H1 (cell line): ENCODE measurements at regions not wholly inside any gene's neighbourhood (a gene's known extent, or its start where the extent isn't known, plus 50 kb on each side); places are given as distances from the start of the nearest gene placed in this dataset.
A peak's percentile ranks its signal among the peaks of the same experiment; 100 is the strongest.

Source experiments
- CTCF ChIA-PET: fragments of 300-600 bp; sonication (Branson Sonifier 250); formaldehyde crosslinking; loops from one replicate; lab custom pipeline; 2021; ENCODE audit not compliant: partially characterized antibody; lab: Charles Lee
- POLR2A ChIA-PET: fragments of 300-600 bp; sonication (Branson Sonifier 250); formaldehyde crosslinking; loops from one replicate; lab custom pipeline; 2021; ENCODE audit warnings: inconsistent platforms; ENCODE audit not compliant: partially characterized antibody; lab: Charles Lee
- DNase-seq, 2 experiments: peaks; one replicate each; pipeline versions ENCODE4 v3.0.0 to v3.0.0-alpha.2; 2010 to 2022; ENCODE audit warnings: low spot score in 2 of 2, low read depth in 1 of 2, mixed read lengths in 1 of 2
- FAIRE-seq: peaks from 2 replicates; lab custom pipeline; 2011; peaks lifted over from hg19 to GRCh38; lab: Jason Lieb, UNC
- H2AFZ ChIP-seq: 2 replicates; pipeline ENCODE4 v1.8.1; 2012; ENCODE audit warnings: low read length, inconsistent platforms
- H2AK5ac ChIP-seq: 2 replicates; pipeline ENCODE4 v1.6.1; 2013; ENCODE audit warnings: low read depth, low read length
- H2BK120ac ChIP-seq: replicated peaks from 2 replicates; pipeline ENCODE3; 2013; ENCODE audit warnings: low read depth, low read length, inconsistent platforms
- H2BK12ac ChIP-seq: 2 replicates; pipeline ENCODE4 v1.6.1; 2013; ENCODE audit warnings: low read depth, low read length
- H2BK15ac ChIP-seq: 2 replicates; pipeline ENCODE4 v1.6.1; 2013; ENCODE audit warnings: low read length
- H2BK20ac ChIP-seq: 2 replicates; pipeline ENCODE4 v1.6.1; 2013; ENCODE audit warnings: low read length
- H2BK5ac ChIP-seq: 2 replicates; pipeline ENCODE4 v1.6.1; 2013; ENCODE audit warnings: low read depth, low read length
- H3K14ac ChIP-seq: 2 replicates; pipeline ENCODE4 v1.6.1; 2013; ENCODE audit warnings: inconsistent platforms; ENCODE audit not compliant: insufficient read length
- H3K18ac ChIP-seq: 2 replicates; pipeline ENCODE4 v1.6.1; 2013; ENCODE audit warnings: low read length; ENCODE audit errors: extremely low read depth
- H3K23ac ChIP-seq: 2 replicates; pipeline ENCODE4 v1.6.1; 2013; ENCODE audit warnings: inconsistent platforms; ENCODE audit not compliant: insufficient read length
- H3K23me2 ChIP-seq: 2 replicates; pipeline ENCODE4 v1.6.1; 2013; ENCODE audit warnings: low read depth, low read length
- H3K27ac ChIP-seq: 2 replicates; pipeline ENCODE4 v1.6.1; 2011; ENCODE audit warnings: low read depth, low read length, inconsistent platforms
- H3K27me3 ChIP-seq, 4 experiments: replicated peaks in 1 of 4; 1 replicate in 1 of 4; 2 replicates in 3 of 4; pipeline versions ENCODE4 v1.6.1 to v1.8.1; 2011 to 2013; ENCODE audit warnings: low read length in 3 of 4, mild to moderate bottlenecking in 3 of 4, inconsistent platforms in 2 of 4, mixed read lengths in 2 of 4, moderate library complexity in 1 of 4; ENCODE audit not compliant: control insufficient read depth in 3 of 4, insufficient read depth in 3 of 4; ENCODE audit errors: extremely low read depth in 1 of 4
- H3K36me3 ChIP-seq, 4 experiments: 2 replicates each; pipeline versions ENCODE4 v1.6.1 to v1.8.1; 2011 to 2013; ENCODE audit warnings: mild to moderate bottlenecking in 4 of 4, low read length in 3 of 4, moderate library complexity in 2 of 4, control low read depth in 1 of 4, inconsistent platforms in 1 of 4; ENCODE audit not compliant: insufficient read depth in 4 of 4, control insufficient read depth in 2 of 4
- H3K4ac ChIP-seq: replicated peaks from 2 replicates; pipeline ENCODE3; 2013; ENCODE audit warnings: low read length, low read depth, mixed read lengths, inconsistent platforms; ENCODE audit not compliant: insufficient read length
- H3K4me1 ChIP-seq, 4 experiments: replicated peaks in 1 of 4; 1 replicate in 1 of 4; 2 replicates in 3 of 4; pipeline versions ENCODE4 v1.6.1 to v1.8.1; 2011 to 2013; ENCODE audit warnings: low read length in 3 of 4, inconsistent platforms in 2 of 4, mixed read lengths in 1 of 4; ENCODE audit not compliant: insufficient read depth in 4 of 4, control insufficient read depth in 3 of 4
- H3K4me2 ChIP-seq, 2 experiments: 2 replicates each; pipeline versions ENCODE4 v1.6.1 to v1.8.1; 2011 to 2013; ENCODE audit warnings: low read depth in 2 of 2, low read length in 2 of 2, control low read depth in 1 of 2, inconsistent platforms in 1 of 2, mild to moderate bottlenecking in 1 of 2; ENCODE audit not compliant: insufficient read depth in 1 of 2
- H3K4me3 ChIP-seq, 4 experiments: fragments of 200-600, 300-600 bp in 1 of 4; sonication (generic), shearing (Covaris generic), sonication (Bioruptor Twin) in 1 of 4; 2 replicates each; pipeline versions ENCODE4 v1.5.1 to v1.8.1; 2011 to 2016; ENCODE audit warnings: low read length in 4 of 4, low read depth in 3 of 4, control low read depth in 2 of 4, inconsistent platforms in 2 of 4, mild to moderate bottlenecking in 2 of 4, mixed read lengths in 1 of 4, moderate library complexity in 1 of 4; ENCODE audit not compliant: insufficient read depth in 2 of 4; ENCODE audit errors: extremely low read depth in 1 of 4
- H3K56ac ChIP-seq: replicated peaks from 2 replicates; pipeline ENCODE3; 2013; ENCODE audit warnings: low read depth, mild to moderate bottlenecking, mixed read lengths, low read length, inconsistent platforms; ENCODE audit not compliant: insufficient read length
- H3K79me1 ChIP-seq: 2 replicates; pipeline ENCODE4 v1.6.1; 2013; ENCODE audit warnings: low read depth, low read length, control low read depth
- H3K79me2 ChIP-seq, 2 experiments: 2 replicates each; pipeline versions ENCODE4 v1.6.1 to v1.8.1; 2012 to 2013; ENCODE audit warnings: low read length in 2 of 2, mild to moderate bottlenecking in 2 of 2, inconsistent platforms in 1 of 2; ENCODE audit not compliant: insufficient read depth in 2 of 2, control insufficient read depth in 1 of 2
- H3K9ac ChIP-seq, 4 experiments: replicated peaks in 1 of 4; 1 replicate in 1 of 4; 2 replicates in 3 of 4; pipeline versions ENCODE4 v1.6.1 to v1.8.1; 2011 to 2013; ENCODE audit warnings: low read depth in 3 of 4, low read length in 3 of 4, control low read depth in 2 of 4, mild to moderate bottlenecking in 2 of 4, moderate library complexity in 2 of 4, inconsistent platforms in 1 of 4; ENCODE audit errors: extremely low read depth in 1 of 4
- H3K9me3 ChIP-seq, 2 experiments: 2 replicates each; pipeline versions ENCODE4 v1.6.1 to v1.8.1; 2012 to 2013; ENCODE audit warnings: mild to moderate bottlenecking in 2 of 2, moderate library complexity in 2 of 2, control low read depth in 1 of 2, inconsistent platforms in 1 of 2, low read depth in 1 of 2, low read length in 1 of 2, mixed read lengths in 1 of 2; ENCODE audit not compliant: insufficient read depth in 2 of 2
- H4K20me1 ChIP-seq, 2 experiments: replicated peaks in 1 of 2; 2 replicates each; pipeline versions ENCODE3 to v1.8.1; 2011 to 2013; ENCODE audit warnings: inconsistent platforms in 2 of 2, low read length in 2 of 2, mild to moderate bottlenecking in 1 of 2; ENCODE audit not compliant: insufficient read depth in 2 of 2, control insufficient read depth in 1 of 2
- H4K5ac ChIP-seq: 2 replicates; pipeline ENCODE4 v1.6.1; 2013; ENCODE audit warnings: low read length, low read depth, mixed read lengths, inconsistent platforms; ENCODE audit not compliant: insufficient read length
- H4K8ac ChIP-seq: 2 replicates; pipeline ENCODE4 v1.8.0; 2013; ENCODE audit warnings: mild to moderate bottlenecking, moderate library complexity, low read length, inconsistent platforms; ENCODE audit not compliant: insufficient read depth; ENCODE audit errors: extremely low read depth
- H4K91ac ChIP-seq: replicated peaks from 2 replicates; pipeline ENCODE3; 2013; ENCODE audit warnings: low read length, mixed read lengths, inconsistent platforms; ENCODE audit not compliant: insufficient read length
- TAF1 ChIP-seq: IDR thresholded peaks from 2 replicates; pipeline ENCODE4 v1.6.1; 2011; ENCODE audit warnings: mild to moderate bottlenecking, low read depth, low read length
- WGBS, 2 experiments: shearing (Covaris generic) in 1 of 2; methylation state at CpG; one replicate each; pipeline versions ENCODE4 v1.1.6 to v1.1.7; 2013 to 2015; ENCODE audit warnings: low lambda C conversion rate in 2 of 2, mixed read lengths in 2 of 2, inconsistent platforms in 1 of 2, low coverage in 1 of 2, missing lambda C conversion rate in 1 of 2; ENCODE audit not compliant: insufficient replicate concordance in 2 of 2, insufficient coverage in 1 of 2, insufficient read length in 1 of 2; ENCODE audit errors: extremely low coverage in 1 of 2, missing lambda C conversion rate in 1 of 2; 5-methylcytosine and 5-hydroxymethylcytosine counted together
- TF ChIP-seq, protein P1 (sequence below): IDR thresholded peaks from 2 replicates; pipeline ENCODE4 v1.6.1; 2012; ENCODE audit warnings: inconsistent platforms
- TF ChIP-seq, protein P2 (sequence below): IDR thresholded peaks from 2 replicates; pipeline ENCODE4 v1.6.1; 2011; ENCODE audit warnings: low read length, improper control_type of control experiment

DNA sequence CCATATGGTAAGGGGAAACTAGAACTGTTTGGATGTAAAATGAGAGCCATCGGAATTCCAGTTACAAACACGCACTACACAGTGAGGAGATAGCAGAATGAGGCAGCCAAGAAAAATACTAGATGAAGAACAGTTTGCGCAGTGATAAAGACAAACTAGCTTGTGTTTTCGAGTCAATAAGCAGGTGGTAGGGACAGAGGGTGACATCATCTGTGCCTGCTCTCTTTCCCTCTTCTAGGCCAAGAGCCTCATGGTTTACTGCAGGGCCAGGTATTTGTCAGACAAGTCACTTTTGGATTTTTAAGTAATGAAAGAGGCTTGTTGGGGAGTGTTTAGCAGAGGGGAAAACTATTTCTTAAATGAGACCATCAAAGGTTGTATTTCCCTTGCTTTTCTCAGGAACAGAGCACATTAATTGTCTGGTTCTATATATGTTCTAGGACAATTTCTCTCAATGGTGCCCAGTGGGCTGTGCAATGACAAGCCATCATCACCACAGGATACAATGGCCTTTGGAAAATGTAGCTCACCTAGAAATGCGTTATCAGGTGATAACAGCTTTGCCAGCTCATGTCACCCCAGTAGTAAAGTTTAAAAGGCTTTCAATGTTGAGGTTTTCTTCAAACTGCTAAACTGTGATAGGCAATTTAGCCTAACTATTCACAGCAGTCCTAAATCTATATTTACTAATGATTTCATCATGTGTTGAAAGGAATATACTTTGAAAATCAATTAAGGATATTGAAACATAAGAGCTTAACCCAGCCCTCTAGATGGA, 1210.3 kb upstream of the ZEB2 start:
- no peak overlapping the region for H4K5ac ChIP-seq
- H3K9me3 ChIP-seq, result no peaks in the 10 kb centered on the region
- no peak overlapping the region for H3K18ac ChIP-seq
- H2BK20ac ChIP-seq, result no peak overlapping the region
- no peaks in the 10 kb centered on the region for H3K36me3 ChIP-seq
- H3K4me3 ChIP-seq, result no peak overlapping the region
- H3K56ac ChIP-seq, result no peak overlapping the region
- H3K27me3 ChIP-seq, result no peaks in the 10 kb centered on the region
- WGBS, 2 experiments, result 95% methylated on average over 5 of the region's 5 CpGs; no CpG with 5 or more reads in 1 of the 2 experiments
- no peak overlapping the region for H3K27ac ChIP-seq
- no peaks in the 10 kb centered on the region for H3K23me2 ChIP-seq
- H4K8ac ChIP-seq, result no peak overlapping the region
- no peak overlapping the region for H3K14ac ChIP-seq
- no peak overlapping the region for H3K4me2 ChIP-seq
- H2BK120ac ChIP-seq, result no peak overlapping the region
- no peak for FAIRE-seq
- CTCF ChIA-PET, result interaction anchor here (0.6 to 0.9 kb wide), 2 partner anchors 23 to 957 kb away, joined by 3 read pairs; no protein-coding TSS in a partner anchor
- no peak for TF ChIP-seq TAF1
- TF ChIP-seq, protein P1, sequence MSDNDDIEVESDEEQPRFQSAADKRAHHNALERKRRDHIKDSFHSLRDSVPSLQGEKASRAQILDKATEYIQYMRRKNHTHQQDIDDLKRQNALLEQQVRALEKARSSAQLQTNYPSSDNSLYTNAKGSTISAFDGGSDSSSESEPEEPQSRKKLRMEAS, result no peak
- TF ChIP-seq, protein P2, sequence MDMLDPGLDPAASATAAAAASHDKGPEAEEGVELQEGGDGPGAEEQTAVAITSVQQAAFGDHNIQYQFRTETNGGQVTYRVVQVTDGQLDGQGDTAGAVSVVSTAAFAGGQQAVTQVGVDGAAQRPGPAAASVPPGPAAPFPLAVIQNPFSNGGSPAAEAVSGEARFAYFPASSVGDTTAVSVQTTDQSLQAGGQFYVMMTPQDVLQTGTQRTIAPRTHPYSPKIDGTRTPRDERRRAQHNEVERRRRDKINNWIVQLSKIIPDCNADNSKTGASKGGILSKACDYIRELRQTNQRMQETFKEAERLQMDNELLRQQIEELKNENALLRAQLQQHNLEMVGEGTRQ, result no peak
- TF ChIP-seq, all 59 proteins: peak for 0
- DNase-seq, result no peak
- no peaks in the 10 kb centered on the region for H3K79me2 ChIP-seq
- H2BK5ac ChIP-seq, result no peak overlapping the region
- H2BK12ac ChIP-seq, result no peak overlapping the region
- 0 out of 2 replicates have a peak overlapping the region, but pooled peaks have one; percentile 76 for H2AFZ ChIP-seq
- POLR2A ChIA-PET, result interaction anchor here (0.6 kb wide), 1 partner anchor 10 kb away, joined by 3 read pairs; no protein-coding TSS in a partner anchor
- H4K20me1 ChIP-seq, result no peaks in the 10 kb centered on the region
- no peak overlapping the region for H3K23ac ChIP-seq
- no peak overlapping the region for H3K9ac ChIP-seq
- no peak overlapping the region for H4K91ac ChIP-seq
- H2BK15ac ChIP-seq, result no peak overlapping the region
- no peak overlapping the region for H2AK5ac ChIP-seq
- no peaks in the 10 kb centered on the region for H3K79me1 ChIP-seq
- no peak overlapping the region for H3K4ac ChIP-seq
- no peaks in the 10 kb centered on the region for H3K4me1 ChIP-seq
